ENCODE measurements at regions not wholly inside any gene's neighbourhood (a gene's known extent, or its start where the extent isn't known, plus 50 kb on each side); places are given as distances from the start of the nearest gene placed in this dataset.

GRCh38 chr3:117160176-117160575, 450.6 kb downstream of the TUSC7 start:
- H3K9me3 ChIP-seq (ENCODE audit: control insufficient read depth in 2 of 2, insufficient read depth in 1 of 2, low read depth in 1 of 2, low read length in 1 of 2), result no peaks in the 10 kb centered on the region
- H3K27ac ChIP-seq (ENCODE audit: low read depth in 2 of 2, low read length in 1 of 2), result no peak overlapping the region
- H3K4me1 ChIP-seq (ENCODE audit: control insufficient read depth in 2 of 2, insufficient read depth in 2 of 2, low read length in 1 of 2), result no peaks in the 10 kb centered on the region
- H3K36me3 ChIP-seq (ENCODE audit: control insufficient read depth in 2 of 2, insufficient read depth in 2 of 2, low read length in 1 of 2), result no peaks in the 10 kb centered on the region
- no peak overlapping the region for H3K4me3 ChIP-seq (ENCODE audit: low read depth in 1 of 2, low read length in 2 of 2)
- 55 to 86% methylated on average over 3 of the region's 3 CpGs for WGBS, 2 donors
- no peaks in the 10 kb centered on the region for H3K27me3 ChIP-seq (ENCODE audit: control insufficient read depth in 1 of 2, insufficient read depth in 2 of 2, low read length in 2 of 2)

- Histone ChIP-seq H3K4me1 (ENCODE audit: control insufficient read depth in 2 of 2, insufficient read depth in 2 of 2, low read length in 1 of 2) (no peaks in the 10 kb centered on the region), H3K27me3 (ENCODE audit: control insufficient read depth in 1 of 2, insufficient read depth in 2 of 2, low read length in 2 of 2) (no peaks in the 10 kb centered on the region), H3K4me3 (ENCODE audit: low read depth in 1 of 2, low read length in 2 of 2) (no peak overlapping the region), H3K9me3 (ENCODE audit: control insufficient read depth in 2 of 2, insufficient read depth in 1 of 2, low read depth in 1 of 2, low read length in 1 of 2) (no peaks in the 10 kb centered on the region), H3K36me3 (ENCODE audit: control insufficient read depth in 2 of 2, insufficient read depth in 2 of 2, low read length in 1 of 2) (no peaks in the 10 kb centered on the region), H3K27ac (ENCODE audit: low read depth in 2 of 2, low read length in 1 of 2) (no peak overlapping the region)
- 74 to 90% methylated on average over 1 of the region's 1 CpG for WGBS, 2 donors
These were observed 452.2 kb downstream of the TUSC7 start for GRCh38 chr3:117161816-117162215.

- H3K27ac ChIP-seq (ENCODE audit: low read depth in 2 of 2, low read length in 1 of 2), result no peak overlapping the region
- 85 to 90% methylated on average over 2 of the region's 2 CpGs for WGBS, 2 donors
- no peaks in the 10 kb centered on the region for H3K4me1 ChIP-seq (ENCODE audit: control insufficient read depth in 2 of 2, insufficient read depth in 2 of 2, low read length in 1 of 2)
- no peak overlapping the region for H3K4me3 ChIP-seq (ENCODE audit: low read depth in 1 of 2, low read length in 2 of 2)
- H3K36me3 ChIP-seq (ENCODE audit: control insufficient read depth in 2 of 2, insufficient read depth in 2 of 2, low read length in 1 of 2), result no peaks in the 10 kb centered on the region
- no peaks in the 10 kb centered on the region for H3K9me3 ChIP-seq (ENCODE audit: control insufficient read depth in 2 of 2, insufficient read depth in 1 of 2, low read depth in 1 of 2, low read length in 1 of 2)
- H3K27me3 ChIP-seq (ENCODE audit: control insufficient read depth in 1 of 2, insufficient read depth in 2 of 2, low read length in 2 of 2), result no peaks in the 10 kb centered on the region
These were observed 455.6 kb downstream of the TUSC7 start for GRCh38 chr3:117165176-117165575.

GRCh38 chr3:117165601-117166051, 456.0 kb downstream of the TUSC7 start:
- Histone ChIP-seq H3K36me3 (ENCODE audit: control insufficient read depth in 2 of 2, insufficient read depth in 2 of 2, low read length in 1 of 2) (no peaks in the 10 kb centered on the region), H3K27me3 (ENCODE audit: control insufficient read depth in 1 of 2, insufficient read depth in 2 of 2, low read length in 2 of 2) (no peaks in the 10 kb centered on the region), H3K4me3 (ENCODE audit: low read depth in 1 of 2, low read length in 2 of 2) (no peak overlapping the region), H3K27ac (ENCODE audit: low read depth in 2 of 2, low read length in 1 of 2) (no peak overlapping the region), H3K9me3 (ENCODE audit: control insufficient read depth in 2 of 2, insufficient read depth in 1 of 2, low read depth in 1 of 2, low read length in 1 of 2) (no peaks in the 10 kb centered on the region), H3K4me1 (ENCODE audit: control insufficient read depth in 2 of 2, insufficient read depth in 2 of 2, low read length in 1 of 2) (no peaks in the 10 kb centered on the region)
- 50 to 57% methylated on average over 5 of the region's 5 CpGs for WGBS, 2 donors

- H3K4me3 ChIP-seq (ENCODE audit: low read depth in 1 of 2, low read length in 2 of 2), result no peak overlapping the region
- no peaks in the 10 kb centered on the region for H3K9me3 ChIP-seq (ENCODE audit: control insufficient read depth in 2 of 2, insufficient read depth in 1 of 2, low read depth in 1 of 2, low read length in 1 of 2)
- no peaks in the 10 kb centered on the region for H3K4me1 ChIP-seq (ENCODE audit: control insufficient read depth in 2 of 2, insufficient read depth in 2 of 2, low read length in 1 of 2)
- H3K27me3 ChIP-seq (ENCODE audit: control insufficient read depth in 1 of 2, insufficient read depth in 2 of 2, low read length in 2 of 2), result no peaks in the 10 kb centered on the region
- H3K36me3 ChIP-seq (ENCODE audit: control insufficient read depth in 2 of 2, insufficient read depth in 2 of 2, low read length in 1 of 2), result no peaks in the 10 kb centered on the region
- H3K27ac ChIP-seq (ENCODE audit: low read depth in 2 of 2, low read length in 1 of 2), result no peak overlapping the region
- WGBS, 2 donors, result 42 to 58% methylated on average over 4 of the region's 4 CpGs
These were observed 459.3 kb downstream of the TUSC7 start for GRCh38 chr3:117168896-117169295.

GRCh38 chr3:117170094-117170493, 460.5 kb downstream of the TUSC7 start:
- no peaks in the 10 kb centered on the region for H3K4me1 ChIP-seq (ENCODE audit: control insufficient read depth in 2 of 2, insufficient read depth in 2 of 2, low read length in 1 of 2)
- no peak overlapping the region for H3K27ac ChIP-seq (ENCODE audit: low read depth in 2 of 2, low read length in 1 of 2)
- H3K36me3 ChIP-seq (ENCODE audit: control insufficient read depth in 2 of 2, insufficient read depth in 2 of 2, low read length in 1 of 2), result no peaks in the 10 kb centered on the region
- no peaks in the 10 kb centered on the region for H3K27me3 ChIP-seq (ENCODE audit: control insufficient read depth in 1 of 2, insufficient read depth in 2 of 2, low read length in 2 of 2)
- H3K4me3 ChIP-seq (ENCODE audit: low read depth in 1 of 2, low read length in 2 of 2), result no peak overlapping the region
- no peaks in the 10 kb centered on the region for H3K9me3 ChIP-seq (ENCODE audit: control insufficient read depth in 2 of 2, insufficient read depth in 1 of 2, low read depth in 1 of 2, low read length in 1 of 2)

- Histone ChIP-seq H3K9me3 (ENCODE audit: control insufficient read depth in 2 of 2, insufficient read depth in 1 of 2, low read depth in 1 of 2, low read length in 1 of 2) (no peaks in the 10 kb centered on the region), H3K27ac (ENCODE audit: low read depth in 2 of 2, low read length in 1 of 2) (no peak overlapping the region), H3K4me3 (ENCODE audit: low read depth in 1 of 2, low read length in 2 of 2) (no peak overlapping the region)
These were observed 461.5 kb downstream of the TUSC7 start for GRCh38 chr3:117171124-117171523.

GRCh38 chr3:117172426-117172825, 462.8 kb downstream of the TUSC7 start:
- Histone ChIP-seq H3K4me3 (ENCODE audit: low read depth in 1 of 2, low read length in 2 of 2) (no peak overlapping the region), H3K36me3 (ENCODE audit: control insufficient read depth in 2 of 2, insufficient read depth in 2 of 2, low read length in 1 of 2) (no peaks in the 10 kb centered on the region), H3K27me3 (ENCODE audit: control insufficient read depth in 1 of 2, insufficient read depth in 2 of 2, low read length in 2 of 2) (no peaks in the 10 kb centered on the region), H3K4me1 (ENCODE audit: control insufficient read depth in 2 of 2, insufficient read depth in 2 of 2, low read length in 1 of 2) (no peaks in the 10 kb centered on the region), H3K27ac (ENCODE audit: low read depth in 2 of 2, low read length in 1 of 2) (no peak overlapping the region), H3K9me3 (ENCODE audit: control insufficient read depth in 2 of 2, insufficient read depth in 1 of 2, low read depth in 1 of 2, low read length in 1 of 2) (no peaks in the 10 kb centered on the region)
- WGBS, 2 donors, result 63 to 67% methylated on average over 1 of the region's 1 CpG

More at GRCh38 chr3:117171124-117171523, 461.5 kb downstream of the TUSC7 start:
- Histone ChIP-seq H3K36me3 (ENCODE audit: control insufficient read depth in 2 of 2, insufficient read depth in 2 of 2, low read length in 1 of 2) (no peaks in the 10 kb centered on the region), H3K27me3 (ENCODE audit: control insufficient read depth in 1 of 2, insufficient read depth in 2 of 2, low read length in 2 of 2) (no peaks in the 10 kb centered on the region), H3K4me1 (ENCODE audit: control insufficient read depth in 2 of 2, insufficient read depth in 2 of 2, low read length in 1 of 2) (no peaks in the 10 kb centered on the region)

- 23 to 30% methylated on average over 1 of the region's 1 CpG for WGBS, 2 donors
- no peak overlapping the region for H3K27ac ChIP-seq (ENCODE audit: low read depth in 2 of 2, low read length in 1 of 2)
- no peaks in the 10 kb centered on the region for H3K36me3 ChIP-seq (ENCODE audit: control insufficient read depth in 2 of 2, insufficient read depth in 2 of 2, low read length in 1 of 2)
- no peaks in the 10 kb centered on the region for H3K9me3 ChIP-seq (ENCODE audit: control insufficient read depth in 2 of 2, insufficient read depth in 1 of 2, low read depth in 1 of 2, low read length in 1 of 2)
- no peaks in the 10 kb centered on the region for H3K4me1 ChIP-seq (ENCODE audit: control insufficient read depth in 2 of 2, insufficient read depth in 2 of 2, low read length in 1 of 2)
- no peaks in the 10 kb centered on the region for H3K27me3 ChIP-seq (ENCODE audit: control insufficient read depth in 1 of 2, insufficient read depth in 2 of 2, low read length in 2 of 2)
- no peak overlapping the region for H3K4me3 ChIP-seq (ENCODE audit: low read depth in 1 of 2, low read length in 2 of 2)
These were observed 471.6 kb downstream of the TUSC7 start for GRCh38 chr3:117181222-117181621.

- WGBS, 2 donors, result 54 to 66% methylated on average over 4 of the region's 4 CpGs
- H3K36me3 ChIP-seq (ENCODE audit: control insufficient read depth in 2 of 2, insufficient read depth in 2 of 2, low read length in 1 of 2), result no peaks in the 10 kb centered on the region
These were observed 475.0 kb downstream of the TUSC7 start for GRCh38 chr3:117184574-117184973.

More at GRCh38 chr3:117184574-117184973, 475.0 kb downstream of the TUSC7 start:
- no peaks in the 10 kb centered on the region for H3K9me3 ChIP-seq (ENCODE audit: control insufficient read depth in 2 of 2, insufficient read depth in 1 of 2, low read depth in 1 of 2, low read length in 1 of 2)
- no peak overlapping the region for H3K4me3 ChIP-seq (ENCODE audit: low read depth in 1 of 2, low read length in 2 of 2)
- no peak overlapping the region for H3K27ac ChIP-seq (ENCODE audit: low read depth in 2 of 2, low read length in 1 of 2)
- no peaks in the 10 kb centered on the region for H3K27me3 ChIP-seq (ENCODE audit: control insufficient read depth in 1 of 2, insufficient read depth in 2 of 2, low read length in 2 of 2)
- H3K4me1 ChIP-seq (ENCODE audit: control insufficient read depth in 2 of 2, insufficient read depth in 2 of 2, low read length in 1 of 2), result no peaks in the 10 kb centered on the region

All from esophagus (tissue), 2 donors.